A549 (cell line): ENCODE measurements at regions not wholly inside any gene's neighbourhood (a gene's known extent, or its start where the extent isn't known, plus 50 kb on each side); places are given as distances from the start of the nearest gene placed in this dataset.
"Not testable (repeated sequence)": the region's sequence is repeated elsewhere in the genome, so short reads cannot be mapped to it uniquely, and the experiment has no call there.

Experiments
- ATAC-seq, 2 experiments: fragments of 200-7000 bp in 1 of 2; fragments of >200 bp in 1 of 2; cut with Nextera tagmentation in 1 of 2; cut with Tn5 transposase in 1 of 2; 3 replicates each; pipeline versions ENCODE4 v1.8.0 to v1.9.1; 2018 to 2020; ENCODE audit warnings: mild to moderate bottlenecking in 1 of 2, moderate library complexity in 1 of 2
- CTCF ChIA-PET: fragments of 300-600 bp; sonication (Branson Sonifier 250); formaldehyde crosslinking; extraction: SDS; loops from one replicate; lab custom pipeline; 2021; ENCODE audit warnings: antibody characterized with exemption, inconsistent platforms; lab: Yijun Ruan, JAX
- POLR2A ChIA-PET: fragments of 350-600 bp; formaldehyde crosslinking; extraction: SDS; loops from one replicate; lab custom pipeline; 2021; ENCODE audit warnings: antibody characterized with exemption, inconsistent platforms; lab: Yijun Ruan, JAX
- DNase-seq, 2 experiments: peaks; one replicate each; pipeline versions ENCODE4 v3.0.0 to v3.0.0-alpha.2; 2011 to 2016; ENCODE audit warnings: low read depth in 1 of 2, low spot score in 1 of 2
- FAIRE-seq: peaks from 2 replicates; lab custom pipeline; 2011; peaks lifted over from hg19 to GRCh38; lab: Jason Lieb, UNC
- H3K27ac ChIP-seq, 2 experiments: fragments of >200 bp; sonication (Bioruptor Twin); formaldehyde crosslinking; 3 replicates each; pipeline ENCODE4 v1.5.1; 2016 to 2017
- H3K4me1 ChIP-seq: fragments of >200 bp; sonication (Bioruptor Twin); formaldehyde crosslinking; 3 replicates; pipeline ENCODE4 v1.6.1; 2016
- H3K4me2 ChIP-seq: fragments of >200 bp; sonication (Bioruptor Twin); formaldehyde crosslinking; 3 replicates; pipeline ENCODE4 v1.6.1; 2016
- H3K4me3 ChIP-seq: fragments of >200 bp; sonication (Bioruptor Twin); formaldehyde crosslinking; 3 replicates; pipeline ENCODE4 v1.5.1; 2016
- H3K9me3 ChIP-seq: fragments of >200 bp; sonication (Bioruptor Twin); formaldehyde crosslinking; 3 replicates; pipeline ENCODE4 v1.6.1; 2016
- CBX2 ChIP-seq: fragments of 200-600 bp; sonication (generic); IDR thresholded peaks from 2 replicates; pipeline ENCODE4 v1.6.1; 2016; ENCODE audit warnings: low read depth, mild to moderate bottlenecking, borderline replicate concordance
- CHD2 ChIP-seq: fragments of 150-350 bp; IDR thresholded peaks from 2 replicates; pipeline ENCODE4 v1.6.1; 2014; ENCODE audit warnings: low read length; ENCODE audit not compliant: partially characterized antibody
- CHD4 ChIP-seq: fragments of 200-600 bp; sonication (generic); IDR thresholded peaks from 2 replicates; pipeline ENCODE4 v1.6.1; 2016; ENCODE audit warnings: antibody characterized with exemption, mild to moderate bottlenecking, borderline replicate concordance
- CTCF ChIP-seq: fragments of >200 bp; sonication (Bioruptor Twin); formaldehyde crosslinking; IDR thresholded peaks from 3 replicates; pipeline ENCODE4 v1.5.1; 2016
- E2F6 ChIP-seq: IDR thresholded peaks from 2 replicates; pipeline ENCODE4 v1.6.1; 2012; ENCODE audit warnings: low read depth, borderline replicate concordance
- ELK1 ChIP-seq: fragments of 150-350 bp; IDR thresholded peaks from 2 replicates; pipeline ENCODE4 v1.6.1; 2014; ENCODE audit warnings: low read depth, mild to moderate bottlenecking, low read length
- ESRRA ChIP-seq: fragments of 150-350 bp; IDR thresholded peaks from 2 replicates; pipeline ENCODE4 v1.6.1; 2014; ENCODE audit warnings: mild to moderate bottlenecking, low read length, borderline replicate concordance
- FOSL2 ChIP-seq, 2 experiments: fragments of 450-650 bp in 1 of 2; fragments of >200 bp in 1 of 2; sonication (Bioruptor Twin) in 1 of 2; formaldehyde crosslinking; IDR thresholded peaks; 2 replicates each; pipeline versions ENCODE4 v1.5.0 to v1.6.1; 2016 to 2020; ENCODE audit warnings: mild to moderate bottlenecking in 1 of 2, moderate library complexity in 1 of 2
- HES2 ChIP-seq: fragments of >200 bp; sonication (Bioruptor Twin); formaldehyde crosslinking; IDR thresholded peaks from 2 replicates; pipeline ENCODE4 v1.6.1; 2016
- HEYL ChIP-seq: fragments of 250-450 bp; sonication (Bioruptor Pico); IDR thresholded peaks from 2 replicates; pipeline ENCODE4 v1.8.0; 2021; ENCODE audit warnings: mild to moderate bottlenecking, moderate library complexity
- HOXB13 ChIP-seq: fragments of 250-450 bp; sonication (Bioruptor Pico); IDR thresholded peaks from 2 replicates; pipeline ENCODE4 v1.5.0; 2020; ENCODE audit warnings: low read depth, mild to moderate bottlenecking, moderate library complexity
- KDM5A ChIP-seq: fragments of 200-600 bp; sonication (generic); IDR thresholded peaks from 2 replicates; pipeline ENCODE4 v1.6.1; 2016; ENCODE audit warnings: antibody characterized with exemption, mild to moderate bottlenecking
- MAZ ChIP-seq: fragments of 150-350 bp; IDR thresholded peaks from 2 replicates; pipeline ENCODE4 v1.6.1; 2014; ENCODE audit warnings: antibody characterized with exemption, low read depth, low read length, borderline replicate concordance
- MYC ChIP-seq: IDR thresholded peaks from 2 replicates; pipeline ENCODE4 v1.6.1; 2012; ENCODE audit warnings: mild to moderate bottlenecking, inconsistent platforms, low read length, improper control_type of control experiment, borderline replicate concordance
- NR3C1 ChIP-seq: fragments of >200 bp; sonication (Bioruptor Twin); formaldehyde crosslinking; IDR thresholded peaks from 3 replicates; pipeline ENCODE4 v1.6.1; 2017
- POLR2AphosphoS2 ChIP-seq: conservative IDR thresholded peaks from 2 replicates; pipeline ENCODE4 v1.6.1; 2012; ENCODE audit warnings: low read length, improper control_type of control experiment, inconsistent platforms
- RARB ChIP-seq: fragments of 250-450 bp; sonication (Bioruptor Pico); IDR thresholded peaks from 2 replicates; pipeline ENCODE4 v1.8.0; 2021; ENCODE audit warnings: mild to moderate bottlenecking, moderate library complexity
- RCOR1 ChIP-seq: fragments of 150-350 bp; IDR thresholded peaks from 2 replicates; pipeline ENCODE4 v1.6.1; 2014; ENCODE audit warnings: antibody characterized with exemption, low read length, low read depth
- REST ChIP-seq: fragments of 200-600 bp; sonication (generic); IDR thresholded peaks from 2 replicates; pipeline ENCODE4 v1.6.1; 2016; ENCODE audit warnings: antibody characterized with exemption, mild to moderate bottlenecking, moderate library complexity
- RFX5 ChIP-seq: fragments of 450-650 bp; IDR thresholded peaks from 2 replicates; pipeline ENCODE4 v1.7.1; 2014; ENCODE audit warnings: antibody characterized with exemption, mild to moderate bottlenecking, moderate library complexity
- WGBS: methylation state at CpG from one replicate; pipeline ENCODE4 v1.1.6; 2017; ENCODE audit errors: missing lambda C conversion rate; 5-methylcytosine and 5-hydroxymethylcytosine counted together

GRCh38 chr6:101146389-101146788 is 247.1 kb upstream of the GRIK2 start:
- no peak for TF ChIP-seq CHD2
- no peak for TF ChIP-seq CBX2
- no peak for TF ChIP-seq FOSL2 (IDR thresholded peaks at IDR 0.05)
- TF ChIP-seq FOSL2 (CRISPR knock-in tag; IDR thresholded peaks at IDR 0.05): no peak
- TF ChIP-seq HOXB13 (CRISPR knock-in tag): no peak
- TF ChIP-seq POLR2AphosphoS2: no peak
- TF ChIP-seq MAZ: no peak
- TF ChIP-seq HEYL: no peak
- TF ChIP-seq ESRRA: no peak
- no peak for TF ChIP-seq MYC
- no peak for TF ChIP-seq E2F6
- no peak for TF ChIP-seq REST
- no peak for TF ChIP-seq KDM5A
- Histone ChIP-seq H3K4me3 (no peak overlapping the region), H3K27ac (no peak overlapping the region), H3K4me1 (no peaks in the 10 kb centered on the region), H3K9me3 (no peaks in the 10 kb centered on the region), H3K4me2 (no peak overlapping the region)
- DNase-seq (no peak), ATAC-seq (no peak), FAIRE-seq (no peak)
- ChIA-PET POLR2A (no interaction called here), CTCF (no interaction called here)
- WGBS: 73% methylated on average over 3 of the region's 3 CpGs

GRCh38 chr6:101150226-101150625 is 243.3 kb upstream of the GRIK2 start:
- DNase-seq (no peak), FAIRE-seq (no peak), ATAC-seq (no peak)
- no peak overlapping the region for H3K4me3 ChIP-seq
- ChIA-PET CTCF (interaction anchor here (0.7 kb wide), 1 partner anchor 1113 kb away, joined by 3 read pairs; no protein-coding TSS in a partner anchor), POLR2A (no interaction called here)
- no peak for TF ChIP-seq RFX5
- no peak for TF ChIP-seq FOSL2 (IDR thresholded peaks at IDR 0.05)
- no peak for TF ChIP-seq FOSL2 (CRISPR knock-in tag; IDR thresholded peaks at IDR 0.05)
- TF ChIP-seq CHD4: no peak
- no peak for TF ChIP-seq CTCF
- TF ChIP-seq RCOR1: no peak
- TF ChIP-seq ELK1: no peak
- no peak for TF ChIP-seq RARB
- no peak for TF ChIP-seq MAZ
- TF ChIP-seq HES2: no peak
- TF ChIP-seq NR3C1: no peak
- H3K4me1 ChIP-seq: no peaks in the 10 kb centered on the region
- no peak overlapping the region for H3K27ac ChIP-seq
- H3K9me3 ChIP-seq: no peaks in the 10 kb centered on the region
- no peak overlapping the region for H3K4me2 ChIP-seq

GRCh38 chr6:101157638-101158037 is 235.9 kb upstream of the GRIK2 start:
- DNase-seq, POLR2A ChIA-PET, H3K9me3 ChIP-seq, H3K4me1 ChIP-seq, ATAC-seq, H3K4me3 ChIP-seq, H3K27ac ChIP-seq, CTCF ChIA-PET, FAIRE-seq, H3K4me2 ChIP-seq: not testable (repeated sequence)
- 75% methylated on average over 4 of the region's 11 CpGs for WGBS
